Right ventricle myocardium superior (tissue), 1 donor: ENCODE measurements at regions not wholly inside any gene's neighbourhood (a gene's known extent, or its start where the extent isn't known, plus 50 kb on each side); places are given as distances from the start of the nearest gene placed in this dataset.
"Not testable (repeated sequence)": the region's sequence is repeated elsewhere in the genome, so short reads cannot be mapped to it uniquely, and the experiment has no call there.

Experiments
- ATAC-seq: fragments of 200-7000 bp; cut with Tn5 transposase; one replicate; pipeline ENCODE4 v1.9.1; 2020; ENCODE audit warnings: mild to moderate bottlenecking; ENCODE audit not compliant: poor library complexity
- DNase-seq: peaks from one replicate; pipeline ENCODE4 v3.0.0-alpha.2; 2020
- intact Hi-C: fragments of 100-400 bp; cut with DNase I; formaldehyde crosslinking; loops from one replicate; pipeline ENCODE4 v1.11.2; 2022
- donor health status: DM: no; HTN: yes; CAD: no; lungs with severe emphysema.

GRCh38 chr21:10270211-10270610, 251.2 kb upstream of the TPTE start:
- peak; percentile 39 for ATAC-seq
- intact Hi-C loops, result not testable (repeated sequence)
- DNase-seq, result peak; percentile 31

GRCh38 chr21:10271666-10272207, 249.6 kb upstream of the TPTE start:
- not testable (repeated sequence) for DNase-seq

GRCh38 chr21:10272216-10272615, 249.2 kb upstream of the TPTE start:
- DNase-seq, result no peak

More at GRCh38 chr21:10271666-10272207, 249.6 kb upstream of the TPTE start:
- intact Hi-C loops, ATAC-seq: not testable (repeated sequence)

DNA sequence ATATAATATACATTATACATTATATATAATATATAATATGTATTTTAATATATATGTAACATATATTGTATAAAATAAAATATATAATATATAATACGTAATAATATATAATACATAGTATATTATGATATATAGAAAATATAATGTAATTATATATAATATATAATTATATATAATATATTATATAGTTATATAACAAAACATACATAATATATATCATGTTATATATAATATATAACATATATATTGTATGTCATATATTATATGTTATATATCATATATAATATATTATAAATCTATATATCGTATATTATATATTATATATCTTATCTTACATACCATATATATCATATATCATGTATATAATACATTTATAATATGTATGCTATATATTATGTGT, 248.2 kb upstream of the TPTE start:
- DNase-seq (no peak), ATAC-seq (no peak)
- intact Hi-C loops, result no loop called here

More at GRCh38 chr21:10272216-10272615, 249.2 kb upstream of the TPTE start:
- ATAC-seq, result peak; percentile 83
- intact Hi-C loops, result no loop called here

GRCh38 chr21:10273794-10274338, 247.5 kb upstream of the TPTE start:
- DNase-seq, intact Hi-C loops: not testable (repeated sequence)
- peak; percentile 45 for ATAC-seq
